Tibial artery (tissue), 4 donors: ENCODE measurements at regions not wholly inside any gene's neighbourhood (a gene's known extent, or its start where the extent isn't known, plus 50 kb on each side); places are given as distances from the start of the nearest gene placed in this dataset.

Experiments
- DNase-seq, 2 donors: peaks; one replicate each; pipeline ENCODE4 v3.0.0-alpha.2; 2019
- H3K27ac ChIP-seq, 2 donors: fragments of 200-600 bp; sonication (generic) in 1 of 2; 1 replicate in 1 of 2; 2 replicates in 1 of 2; pipeline ENCODE4 v1.5.1; 2018 to 2019; ENCODE audit warnings: mild to moderate bottlenecking in 1 of 2
- H3K27me3 ChIP-seq, 2 donors: fragments of 200-600 bp; sonication (generic) in 1 of 2; one replicate each; pipeline versions ENCODE4 v1.5.1 to v1.6.0; 2016 to 2019
- H3K36me3 ChIP-seq, 3 donors: fragments of 200-600 bp; sonication (generic) in 2 of 3; one replicate each; pipeline ENCODE4 v1.5.1; 2016 to 2019; ENCODE audit warnings: mild to moderate bottlenecking in 2 of 3
- H3K4me1 ChIP-seq, 4 donors: fragments of 200-600 bp; sonication (generic) in 2 of 4; 1 replicate in 3 of 4; 2 replicates in 1 of 4; pipeline ENCODE4 v1.5.1; 2016 to 2019
- H3K4me3 ChIP-seq, 2 donors: fragments of 200-600 bp; sonication (generic) in 1 of 2; 1 replicate in 1 of 2; 2 replicates in 1 of 2; pipeline ENCODE4 v1.5.1; 2018 to 2019; ENCODE audit warnings: mild to moderate bottlenecking in 2 of 2
- H3K9me3 ChIP-seq, 3 donors: fragments of 200-600 bp; sonication (generic) in 1 of 3; one replicate each; pipeline ENCODE4 v1.5.1; 2016 to 2019
- intact Hi-C: fragments of 100-400 bp; cut with DNase I; formaldehyde crosslinking; loops from one replicate; pipeline ENCODE4 v1.15.0; 2023; ENCODE audit warnings: low total_unique reads
- TF ChIP-seq, protein P1 (sequence below), 2 experiments: fragments of 200-600 bp in 1 of 2; fragments of 450-650 bp in 1 of 2; IDR thresholded peaks; one replicate each; pipeline ENCODE4 v1.5.1; 2017 to 2019; ENCODE audit warnings: antibody characterized with exemption in 2 of 2, mild to moderate bottlenecking in 1 of 2, moderate library complexity in 1 of 2

DNA sequence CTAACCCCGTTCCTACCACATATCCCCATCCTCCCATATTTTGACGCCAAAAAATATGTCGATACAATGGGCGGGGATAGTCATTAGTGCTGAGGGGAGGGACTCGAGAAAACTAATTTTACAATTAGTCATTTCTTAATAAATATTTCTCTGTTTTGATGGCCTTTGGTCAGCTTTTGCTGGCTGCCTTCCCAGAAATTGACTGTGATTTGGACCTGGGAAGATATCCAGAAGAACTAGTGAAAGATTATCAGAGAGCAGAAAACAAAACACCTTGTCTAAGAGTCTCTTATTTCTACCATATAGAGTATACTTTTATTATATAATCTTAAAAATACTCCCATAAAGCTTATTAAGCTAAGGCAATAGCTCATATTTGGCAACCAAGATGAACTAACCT, 247.6 kb downstream of the MRPL39 start:
- H3K27ac ChIP-seq, result no peak overlapping the region
- no peaks in the 10 kb centered on the region for H3K9me3 ChIP-seq
- intact Hi-C loops, result no loop called here
- H3K27me3 ChIP-seq, result no peaks in the 10 kb centered on the region
- no peaks in the 10 kb centered on the region for H3K4me1 ChIP-seq
- no peak for DNase-seq
- no peak overlapping the region for H3K4me3 ChIP-seq
- no peaks in the 10 kb centered on the region for H3K36me3 ChIP-seq
- TF ChIP-seq, protein P1, sequence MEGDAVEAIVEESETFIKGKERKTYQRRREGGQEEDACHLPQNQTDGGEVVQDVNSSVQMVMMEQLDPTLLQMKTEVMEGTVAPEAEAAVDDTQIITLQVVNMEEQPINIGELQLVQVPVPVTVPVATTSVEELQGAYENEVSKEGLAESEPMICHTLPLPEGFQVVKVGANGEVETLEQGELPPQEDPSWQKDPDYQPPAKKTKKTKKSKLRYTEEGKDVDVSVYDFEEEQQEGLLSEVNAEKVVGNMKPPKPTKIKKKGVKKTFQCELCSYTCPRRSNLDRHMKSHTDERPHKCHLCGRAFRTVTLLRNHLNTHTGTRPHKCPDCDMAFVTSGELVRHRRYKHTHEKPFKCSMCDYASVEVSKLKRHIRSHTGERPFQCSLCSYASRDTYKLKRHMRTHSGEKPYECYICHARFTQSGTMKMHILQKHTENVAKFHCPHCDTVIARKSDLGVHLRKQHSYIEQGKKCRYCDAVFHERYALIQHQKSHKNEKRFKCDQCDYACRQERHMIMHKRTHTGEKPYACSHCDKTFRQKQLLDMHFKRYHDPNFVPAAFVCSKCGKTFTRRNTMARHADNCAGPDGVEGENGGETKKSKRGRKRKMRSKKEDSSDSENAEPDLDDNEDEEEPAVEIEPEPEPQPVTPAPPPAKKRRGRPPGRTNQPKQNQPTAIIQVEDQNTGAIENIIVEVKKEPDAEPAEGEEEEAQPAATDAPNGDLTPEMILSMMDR (IDR thresholded peaks at IDR 0.05), result no peak

DNA sequence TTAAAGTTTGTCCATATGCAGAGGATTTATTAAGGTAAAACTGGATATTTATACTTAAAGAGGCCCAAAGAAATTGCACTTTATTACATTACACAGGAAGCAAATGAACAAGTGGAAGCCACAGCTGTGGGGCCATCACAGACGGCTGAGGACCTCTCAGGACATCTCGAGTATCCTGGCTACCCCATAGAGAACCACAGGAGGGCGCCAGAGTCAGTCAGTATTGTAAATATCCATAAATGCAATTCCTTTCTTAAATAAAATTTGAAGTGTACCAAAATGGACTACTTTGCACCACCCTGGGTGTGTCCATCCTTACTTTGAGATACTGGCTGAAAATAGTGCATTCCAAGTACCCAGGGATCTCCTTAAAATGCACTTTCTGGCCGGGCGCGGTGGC, 257.2 kb downstream of the MRPL39 start:
- Histone ChIP-seq H3K36me3 (no peaks in the 10 kb centered on the region), H3K4me1 (no peaks in the 10 kb centered on the region), H3K27me3 (no peaks in the 10 kb centered on the region), H3K27ac (no peak overlapping the region), H3K4me3 (no peak overlapping the region), H3K9me3 (peaks cover 0 to 6% (median 0%) of the 10 kb centered on the region in 3 donors)
- no peak for DNase-seq
- TF ChIP-seq, protein P1 (IDR thresholded peaks at IDR 0.05), result no peak
- intact Hi-C loops, result no loop called here

DNA sequence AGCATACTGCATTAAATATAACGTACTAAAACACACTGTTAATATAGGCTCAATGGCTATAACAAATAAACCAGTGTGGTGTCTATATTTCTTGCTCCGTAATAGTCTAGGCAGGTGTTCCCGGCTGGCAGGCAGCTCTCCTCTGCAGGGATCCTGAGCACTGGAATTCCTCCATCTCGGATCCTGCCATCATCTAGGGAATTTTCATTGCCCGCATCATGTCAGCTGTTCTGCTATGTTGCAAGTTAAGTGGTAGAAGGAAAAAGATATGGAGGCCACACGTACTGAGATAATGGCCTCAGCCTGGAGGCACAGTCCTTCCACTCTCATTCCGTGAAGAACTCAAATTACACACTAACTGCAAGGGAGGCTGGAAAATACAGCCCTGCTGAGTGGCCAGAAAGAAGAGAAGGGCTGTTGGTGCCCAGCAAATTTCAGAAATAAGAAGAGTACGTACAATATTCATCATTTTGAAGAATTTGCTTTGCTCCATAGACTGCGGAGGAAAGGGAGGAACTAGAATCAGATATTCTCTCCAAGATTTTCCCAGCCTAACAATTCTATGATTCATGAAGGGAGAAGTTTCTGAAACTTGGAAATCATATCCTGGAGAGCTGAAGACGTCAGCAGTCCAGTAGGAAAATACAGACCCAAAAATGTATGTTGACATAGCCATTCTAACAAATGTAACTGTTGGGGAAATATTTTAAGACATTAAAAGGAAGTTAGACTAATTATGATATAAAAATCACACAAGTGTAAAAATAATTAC, 263.3 kb downstream of the MRPL39 start:
- intact Hi-C loops, result no loop called here

DNA sequence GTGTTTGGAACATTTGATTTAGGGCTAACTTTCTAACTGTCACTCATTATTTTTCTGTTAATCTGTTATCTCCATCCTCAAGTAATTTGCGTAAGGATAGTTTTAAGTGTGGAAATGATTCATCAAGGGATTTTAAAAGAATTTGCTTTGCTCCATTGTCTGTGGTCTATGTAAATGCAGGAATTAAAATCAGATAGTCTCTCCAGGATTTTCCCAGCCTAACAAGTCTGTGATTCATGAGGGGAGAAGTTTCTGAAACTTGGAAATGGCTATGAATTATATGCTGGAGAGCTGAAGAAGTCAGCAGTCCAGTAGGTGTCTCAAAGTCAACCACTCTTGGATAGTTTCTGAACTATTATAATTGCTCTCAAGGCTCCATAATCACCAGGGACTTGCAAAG, 264.5 kb downstream of the MRPL39 start:
- H3K27ac ChIP-seq, result no peak overlapping the region
- intact Hi-C loops, result no loop called here
- H3K4me1 ChIP-seq, result no peaks in the 10 kb centered on the region

More for the DNA sequence above, 263.3 kb downstream of the MRPL39 start:
- DNase-seq, result no peak
- Histone ChIP-seq H3K4me3 (no peak overlapping the region), H3K36me3 (no peaks in the 10 kb centered on the region), H3K4me1 (no peaks in the 10 kb centered on the region), H3K27me3 (no peaks in the 10 kb centered on the region), H3K27ac (no peak overlapping the region), H3K9me3 (peaks cover 0 to 6% (median 0%) of the 10 kb centered on the region in 3 donors)
- TF ChIP-seq, protein P1 (IDR thresholded peaks at IDR 0.05), result no peak

DNA sequence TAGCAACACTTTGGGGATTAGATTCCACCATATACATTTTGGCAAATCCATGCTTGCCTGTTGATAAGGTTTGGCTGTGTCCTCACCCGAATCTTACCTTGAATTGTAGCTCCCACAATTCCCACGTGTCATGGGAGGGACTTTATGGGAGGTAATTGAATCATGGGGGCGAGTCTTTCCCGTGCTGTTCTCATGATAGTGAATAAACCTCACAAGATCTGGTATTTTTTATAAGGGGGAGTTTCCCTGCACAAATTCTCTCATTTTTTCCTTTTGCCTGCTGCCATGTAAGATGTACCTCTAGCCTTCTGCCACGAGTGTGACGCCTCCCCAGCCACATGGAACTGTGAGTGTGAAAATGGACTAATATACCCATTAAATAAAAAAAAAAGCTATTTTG, 265.3 kb downstream of the MRPL39 start:
- H3K27me3 ChIP-seq, result no peaks in the 10 kb centered on the region
- no peak for DNase-seq
- TF ChIP-seq, protein P1 (IDR thresholded peaks at IDR 0.05), result no peak
- H3K4me1 ChIP-seq, result no peaks in the 10 kb centered on the region
- H3K4me3 ChIP-seq, result no peak overlapping the region
- H3K27ac ChIP-seq, result no peak overlapping the region
- no peaks in the 10 kb centered on the region for H3K36me3 ChIP-seq
- no peaks in the 10 kb centered on the region for H3K9me3 ChIP-seq
- intact Hi-C loops, result no loop called here

More for the DNA sequence above, 264.5 kb downstream of the MRPL39 start:
- no peak for DNase-seq
- TF ChIP-seq, protein P1 (IDR thresholded peaks at IDR 0.05), result no peak
- Histone ChIP-seq H3K9me3 (no peaks in the 10 kb centered on the region), H3K4me3 (no peak overlapping the region), H3K36me3 (no peaks in the 10 kb centered on the region), H3K27me3 (no peaks in the 10 kb centered on the region)
